PC-3 (cell line): ENCODE measurements at regions not wholly inside any gene's neighbourhood (a gene's known extent, or its start where the extent isn't known, plus 50 kb on each side); places are given as distances from the start of the nearest gene placed in this dataset.

ENCODE experiments used
- ATAC-seq: fragments of 200-7000 bp; cut with Tn5 transposase; 2 replicates; pipeline ENCODE4 v1.9.1; 2020; ENCODE audit warnings: mild to moderate bottlenecking, moderate library complexity
- BruUV-seq: library from RNA; stranded (reverse); fragments of 400-500 nt; replicated peaks from 2 replicates; lab custom pipeline; 2021; lab: Mats Ljungman, UMichigan
- CTCF ChIA-PET: fragments of 300-600 bp; sonication (Branson Sonifier 250); formaldehyde crosslinking; loops from one replicate; lab custom pipeline; 2022; ENCODE audit warnings: antibody characterized with exemption; lab: Charles Lee
- POLR2A ChIA-PET: fragments of 300-600 bp; sonication (Branson Sonifier 250); formaldehyde crosslinking; loops from one replicate; lab custom pipeline; 2022; ENCODE audit warnings: antibody characterized with exemption; ENCODE audit not compliant: unreplicated experiment; lab: Charles Lee
- DNase-seq: peaks from one replicate; pipeline ENCODE4 v3.0.0-alpha.2; 2015
- H2AFZ ChIP-seq: fragments of 300-600 bp; sonication (generic); 2 replicates; pipeline ENCODE4 v1.6.0; 2016; ENCODE audit warnings: antibody characterized with exemption, low read length
- H3F3A ChIP-seq: fragments of 300-600 bp; sonication (generic); one replicate; pipeline ENCODE4 v1.6.0; 2017; ENCODE audit warnings: antibody characterized with exemption, low read length, control low read depth, mild to moderate bottlenecking; ENCODE audit not compliant: unreplicated experiment
- H3K27ac ChIP-seq: fragments of 300-600 bp; sonication (generic); 2 replicates; pipeline ENCODE4 v1.5.1; 2016; ENCODE audit warnings: mild to moderate bottlenecking, low read length
- H3K27me3 ChIP-seq: fragments of 300-600 bp; sonication (generic); 2 replicates; pipeline ENCODE4 v1.6.1; 2016; ENCODE audit warnings: low read length, mixed read lengths
- H3K36me3 ChIP-seq: fragments of 300-600 bp; sonication (generic); 2 replicates; pipeline ENCODE4 v1.6.1; 2016; ENCODE audit warnings: low read depth, mixed run types, low read length, mixed read lengths
- H3K4me1 ChIP-seq: fragments of 300-600 bp; sonication (generic); 2 replicates; pipeline ENCODE4 v1.5.1; 2016; ENCODE audit warnings: low read length; ENCODE audit not compliant: insufficient read depth
- H3K4me2 ChIP-seq: fragments of 300-600 bp; sonication (generic); 2 replicates; pipeline ENCODE4 v1.6.0; 2016; ENCODE audit warnings: low read length
- H3K4me3 ChIP-seq: fragments of 300-600 bp; sonication (generic); 2 replicates; pipeline ENCODE4 v1.5.1; 2016; ENCODE audit warnings: mild to moderate bottlenecking, low read length, mixed read lengths
- H3K79me2 ChIP-seq: fragments of 300-600 bp; sonication (generic); 2 replicates; pipeline ENCODE4 v1.6.1; 2017; ENCODE audit warnings: low read length, mixed read lengths
- H3K9ac ChIP-seq: fragments of 300-600 bp; sonication (generic); 2 replicates; pipeline ENCODE4 v1.6.0; 2016; ENCODE audit warnings: mild to moderate bottlenecking, low read length
- H3K9me2 ChIP-seq: fragments of 300-600 bp; sonication (generic); replicated peaks from 2 replicates; pipeline ENCODE4 v1.6.1; 2016; ENCODE audit warnings: mixed run types, low read length, mixed read lengths
- H3K9me3 ChIP-seq: fragments of 300-600 bp; sonication (generic); 2 replicates; pipeline ENCODE4 v1.6.1; 2016; ENCODE audit warnings: low read length, mixed read lengths
- H4K20me1 ChIP-seq: fragments of 300-600 bp; sonication (generic); 2 replicates; pipeline ENCODE4 v1.6.1; 2016; ENCODE audit warnings: low read length, mixed read lengths
- CTCF ChIP-seq: fragments of 300-600 bp; sonication (generic); conservative IDR thresholded peaks from 2 replicates; pipeline ENCODE4 v1.5.1; 2017; ENCODE audit warnings: antibody characterized with exemption, low read depth, mild to moderate bottlenecking, low read length
- EZH2 ChIP-seq: fragments of 300-600 bp; sonication (generic); IDR thresholded peaks from one replicate; pipeline ENCODE4 v1.6.1; 2017; ENCODE audit warnings: antibody characterized with exemption, mild to moderate bottlenecking, low read length; ENCODE audit not compliant: unreplicated experiment
- EZH2phosphoT487 ChIP-seq: fragments of 300-600 bp; sonication (generic); IDR thresholded peaks from 2 replicates; pipeline ENCODE4 v1.6.1; 2018; ENCODE audit warnings: mild to moderate bottlenecking, antibody characterized with exemption, low read length, borderline replicate concordance
- intact Hi-C: fragments of 100-400 bp; cut with micrococcal nuclease; formaldehyde crosslinking; loops from 2 replicates; pipeline ENCODE4 v1.9.0; 2023

- H3K4me2 ChIP-seq: no peak overlapping the region
- H3K9ac ChIP-seq: no peak overlapping the region
- H4K20me1 ChIP-seq: no peaks in the 10 kb centered on the region
- no TSS peak for BruUV-seq
- H3K27ac ChIP-seq: no peak overlapping the region
- POLR2A ChIA-PET: no interaction called here
- H3K9me3 ChIP-seq: no peaks in the 10 kb centered on the region
- peaks cover 19% of the 10 kb centered on the region for H3K27me3 ChIP-seq
- intact Hi-C loops: no loop called here
- CTCF ChIA-PET: no interaction called here
- H3K79me2 ChIP-seq: no peaks in the 10 kb centered on the region
- TF ChIP-seq EZH2phosphoT487 (no peak), EZH2 (no peak), CTCF (no peak)
- DNase-seq (no peak), ATAC-seq (no peak)
- no peaks in the 10 kb centered on the region for H3F3A ChIP-seq
- no peaks in the 10 kb centered on the region for H3K9me2 ChIP-seq
- no peaks in the 10 kb centered on the region for H3K36me3 ChIP-seq
- no peak overlapping the region for H2AFZ ChIP-seq
- H3K4me1 ChIP-seq: no peaks in the 10 kb centered on the region
- no peak overlapping the region for H3K4me3 ChIP-seq
Observed at GRCh38 chr2:60230596-60230995, 322.9 kb downstream of the BCL11A start.

- peaks cover 19% of the 10 kb centered on the region for H3K27me3 ChIP-seq
- no TSS peak for BruUV-seq
- intact Hi-C loops: no loop called here
- no peaks in the 10 kb centered on the region for H3K9me2 ChIP-seq
- H2AFZ ChIP-seq: no peak overlapping the region
- no peaks in the 10 kb centered on the region for H3K4me1 ChIP-seq
- ChIA-PET CTCF (no interaction called here), POLR2A (no interaction called here)
- H3F3A ChIP-seq: no peaks in the 10 kb centered on the region
- no peak for TF ChIP-seq EZH2
- no peak for TF ChIP-seq EZH2phosphoT487
- TF ChIP-seq CTCF: no peak
- no peak overlapping the region for H3K4me3 ChIP-seq
- no peaks in the 10 kb centered on the region for H4K20me1 ChIP-seq
- no peaks in the 10 kb centered on the region for H3K36me3 ChIP-seq
- DNase-seq (no peak), ATAC-seq (no peak)
- no peak overlapping the region for H3K9ac ChIP-seq
- no peak overlapping the region for H3K27ac ChIP-seq
- H3K4me2 ChIP-seq: no peak overlapping the region
- no peaks in the 10 kb centered on the region for H3K79me2 ChIP-seq
- no peaks in the 10 kb centered on the region for H3K9me3 ChIP-seq
Observed at GRCh38 chr2:60230037-60230436, 323.4 kb downstream of the BCL11A start.

- Histone ChIP-seq H3K4me2 (no peak overlapping the region), H3F3A (no peaks in the 10 kb centered on the region), H3K4me3 (no peak overlapping the region), H3K27me3 (peaks cover 19% of the 10 kb centered on the region), H2AFZ (no peak overlapping the region), H3K9me2 (no peaks in the 10 kb centered on the region), H3K9ac (no peak overlapping the region), H3K27ac (no peak overlapping the region), H3K9me3 (no peaks in the 10 kb centered on the region), H3K4me1 (no peaks in the 10 kb centered on the region), H4K20me1 (no peaks in the 10 kb centered on the region), H3K36me3 (no peaks in the 10 kb centered on the region), H3K79me2 (no peaks in the 10 kb centered on the region)
- DNase-seq (no peak), ATAC-seq (no peak)
- BruUV-seq: no TSS peak
- ChIA-PET CTCF (no interaction called here), POLR2A (no interaction called here)
- intact Hi-C loops: no loop called here
- TF ChIP-seq EZH2phosphoT487 (no peak), EZH2 (no peak), CTCF (no peak)
Observed at GRCh38 chr2:60226943-60227342, 326.5 kb downstream of the BCL11A start.
